HG03469 (cell line): ENCODE measurements at regions not wholly inside any gene's neighbourhood (a gene's known extent, or its start where the extent isn't known, plus 50 kb on each side); places are given as distances from the start of the nearest gene placed in this dataset.
"Not testable (repeated sequence)": the region's sequence is repeated elsewhere in the genome, so short reads cannot be mapped to it uniquely, and the experiment has no call there.

ENCODE experiments used
- ATAC-seq: cut with Tn5 transposase; IDR thresholded peaks from one replicate; pipeline ENCODE4 v1.9.1; 2021; ENCODE audit warnings: mild to moderate bottlenecking, moderate library complexity, moderate number of reproducible peaks; ENCODE audit not compliant: unreplicated experiment

GRCh38 chr4:97134456-97134855 is 1008.8 kb downstream of the STPG2 start:
- ATAC-seq = no peak

DNA sequence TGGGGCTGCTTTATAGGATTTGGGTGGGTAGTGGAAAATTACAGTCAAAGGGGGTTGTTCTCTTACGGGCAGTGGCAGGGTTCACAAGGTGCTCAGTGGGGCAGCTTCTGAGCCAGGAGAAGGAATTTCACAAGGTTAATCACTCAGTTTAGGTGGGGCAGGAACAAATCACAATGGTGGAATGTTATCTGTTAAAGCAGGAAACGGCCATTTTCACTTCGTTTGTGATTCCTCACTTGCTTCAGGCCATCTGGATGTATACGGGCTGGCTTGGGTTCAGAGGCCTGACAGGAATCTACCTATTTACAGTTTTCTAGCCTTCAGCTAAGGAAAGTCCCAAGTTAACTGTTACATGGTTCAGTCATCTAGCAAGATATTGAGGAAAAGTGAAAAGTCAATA is 1003.5 kb downstream of the STPG2 start:
- ATAC-seq = no peak

DNA sequence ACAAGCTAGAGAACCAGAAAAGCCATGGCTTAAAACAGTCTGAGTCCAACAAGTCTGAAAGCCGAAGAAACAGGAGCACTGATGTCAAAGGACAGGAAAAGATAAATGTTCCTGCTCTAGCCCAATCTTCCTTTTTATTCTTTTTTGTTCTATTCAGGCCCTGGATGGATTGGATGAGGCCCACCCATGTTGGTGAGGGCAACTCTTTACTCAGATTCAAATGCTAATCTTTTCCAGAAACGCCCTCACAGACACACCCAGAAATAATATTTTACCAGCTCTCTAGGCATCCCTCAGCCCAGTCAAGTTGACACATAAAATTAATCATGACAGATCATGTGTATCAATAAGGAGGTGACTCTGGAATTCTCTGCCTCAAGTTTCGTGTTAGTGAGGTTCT is 1002.7 kb downstream of the STPG2 start:
- no peak for ATAC-seq

GRCh38 chr4:97141332-97141731 is 1001.9 kb downstream of the STPG2 start:
- ATAC-seq = not testable (repeated sequence)

DNA sequence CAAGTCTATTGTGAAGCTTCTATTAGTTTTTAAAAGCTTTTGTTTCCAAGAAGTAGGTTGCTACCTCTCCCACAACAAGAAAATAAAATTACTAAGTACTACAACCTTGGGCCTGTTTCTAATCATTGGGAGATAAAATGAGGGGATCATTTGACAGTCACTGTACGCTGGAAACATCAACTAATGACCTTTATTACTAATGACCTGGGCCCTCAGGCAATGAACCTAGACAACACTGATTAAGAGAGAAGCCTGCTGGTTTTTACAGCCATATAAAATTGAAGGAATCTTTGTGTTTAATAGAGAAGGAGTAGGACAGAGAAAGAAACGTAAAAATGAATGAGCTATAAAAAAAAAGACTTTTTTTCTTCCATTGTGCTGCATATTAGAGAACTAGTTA is 1000.9 kb downstream of the STPG2 start:
- no peak for ATAC-seq

- no peak for ATAC-seq
Measured at GRCh38 chr4:97142893-97143292, 1000.4 kb downstream of the STPG2 start.

GRCh38 chr4:97144199-97144598 is 999.1 kb downstream of the STPG2 start:
- no peak for ATAC-seq

DNA sequence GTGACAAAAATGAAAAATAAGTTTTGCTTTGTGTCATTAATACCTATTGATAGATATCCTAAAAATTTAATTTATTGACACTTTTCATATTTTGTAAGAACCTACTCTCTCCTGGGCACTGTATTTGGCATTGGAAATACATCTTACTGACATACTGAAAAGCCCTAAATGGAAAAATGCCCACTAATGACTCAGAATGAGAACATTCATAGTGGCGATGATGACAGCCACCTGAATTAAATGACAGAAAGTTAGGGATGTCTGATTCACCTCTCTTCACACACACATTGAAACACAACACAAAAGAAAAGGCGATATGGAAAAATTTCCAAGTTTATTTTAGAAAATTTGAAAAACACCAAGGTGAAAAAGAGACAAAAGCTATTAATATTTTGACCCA is 992.3 kb downstream of the STPG2 start:
- ATAC-seq = no peak

DNA sequence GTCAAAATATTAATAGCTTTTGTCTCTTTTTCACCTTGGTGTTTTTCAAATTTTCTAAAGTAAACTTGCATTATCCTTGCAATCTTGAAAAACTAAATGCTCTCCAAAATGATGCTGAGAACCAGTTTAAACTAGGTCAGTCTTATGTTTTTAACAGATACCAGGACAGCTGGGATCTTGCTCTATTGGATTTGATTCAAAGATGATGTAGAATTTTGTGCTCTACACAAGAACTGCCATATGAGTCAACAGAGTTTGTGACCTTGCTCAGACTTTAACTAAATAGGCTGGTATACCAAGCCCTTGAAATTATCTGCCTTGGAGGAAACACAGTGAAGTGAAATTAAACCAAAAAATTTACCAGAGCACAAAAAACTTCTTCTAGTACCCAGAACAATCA is 991.1 kb downstream of the STPG2 start:
- no peak for ATAC-seq

GRCh38 chr4:97153042-97153441 is 990.2 kb downstream of the STPG2 start:
- no peak for ATAC-seq

GRCh38 chr4:97159625-97160024 is 983.7 kb downstream of the STPG2 start:
- ATAC-seq = no peak

GRCh38 chr4:97185233-97185632 is 958.0 kb downstream of the STPG2 start:
- no peak for ATAC-seq

DNA sequence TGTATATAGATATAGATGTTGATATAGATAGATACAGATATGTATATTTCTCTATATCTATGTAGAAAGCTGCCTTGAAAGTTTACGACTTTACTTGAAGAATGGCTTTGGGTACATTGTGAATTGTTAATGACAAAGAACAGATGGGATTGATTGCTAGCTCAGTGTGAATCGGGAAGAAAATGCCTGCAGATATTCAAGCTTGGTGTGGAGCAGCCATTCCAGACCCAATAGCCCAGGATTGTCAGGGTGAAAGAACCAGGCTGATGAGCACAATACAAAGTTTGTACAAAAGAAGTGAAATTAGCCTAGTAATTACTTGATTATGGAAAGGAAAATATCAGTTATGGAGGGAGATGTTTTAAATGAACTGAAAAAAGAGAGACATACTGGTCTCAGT is 946.2 kb downstream of the STPG2 start:
- no peak for ATAC-seq

- ATAC-seq = no peak
Measured at GRCh38 chr4:97208749-97209148, 934.5 kb downstream of the STPG2 start.

GRCh38 chr4:97215409-97215941 is 927.8 kb downstream of the STPG2 start:
- no peak for ATAC-seq

- ATAC-seq = no peak
Measured at GRCh38 chr4:97216046-97216445, 927.2 kb downstream of the STPG2 start.

DNA sequence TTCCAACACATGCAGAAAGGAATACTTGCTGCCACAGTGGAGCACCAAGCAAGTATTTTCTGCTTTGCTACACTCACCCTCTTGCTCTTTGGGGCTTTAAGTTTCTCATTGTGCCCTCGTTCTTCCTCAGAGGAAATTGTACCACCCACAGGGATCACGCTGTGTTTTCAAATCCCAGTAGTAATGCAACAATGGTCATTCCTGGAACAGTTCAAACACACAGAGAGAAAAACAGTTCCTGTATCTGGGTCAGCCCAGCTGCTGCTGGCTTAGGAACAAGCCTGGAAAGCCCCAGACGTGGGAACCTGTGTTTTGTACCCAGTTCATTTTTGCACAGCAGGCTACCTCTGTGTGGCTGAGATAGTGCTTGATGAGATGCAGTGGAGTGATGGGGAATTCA is 907.8 kb downstream of the STPG2 start:
- no peak for ATAC-seq

GRCh38 chr4:97238956-97239666 is 904.2 kb downstream of the STPG2 start:
- no peak for ATAC-seq

DNA sequence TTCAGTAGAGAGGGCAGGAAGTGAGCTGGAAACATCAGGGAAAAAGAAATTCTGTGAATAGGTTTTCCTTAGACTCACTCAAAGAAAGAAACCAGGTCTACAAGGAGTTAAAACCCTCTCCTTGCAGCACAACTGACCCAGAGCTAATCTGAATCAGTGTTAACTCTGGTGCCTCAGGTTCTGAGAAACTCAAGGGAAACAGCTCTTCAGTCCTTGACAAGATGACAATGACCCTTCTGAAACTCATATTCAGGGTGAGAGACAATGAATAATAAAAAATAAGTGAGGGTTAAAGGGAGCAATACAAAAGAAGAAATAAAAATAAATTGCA is 903.6 kb downstream of the STPG2 start:
- ATAC-seq = no peak

GRCh38 chr4:97252615-97253154 is 890.6 kb downstream of the STPG2 start:
- ATAC-seq = no peak

DNA sequence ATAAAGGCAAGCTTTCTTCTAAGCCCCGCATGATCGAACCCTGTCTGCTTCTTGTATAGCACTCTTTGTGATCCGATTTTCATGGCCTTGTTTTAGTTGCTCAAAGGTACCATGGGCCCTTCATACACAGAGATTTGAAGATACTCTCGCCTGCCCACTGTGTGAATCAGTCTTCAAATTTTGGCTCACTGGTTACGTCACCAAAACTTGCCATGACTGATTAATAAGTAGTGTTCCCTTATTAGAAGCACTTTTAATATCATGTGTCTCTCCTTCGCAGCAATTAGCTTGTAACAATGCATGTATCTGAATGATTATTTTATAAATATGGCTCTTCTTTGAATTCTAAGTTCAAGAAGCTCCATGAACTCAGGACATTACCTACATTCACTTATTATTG is 880.5 kb downstream of the STPG2 start:
- ATAC-seq = no peak

GRCh38 chr4:97270051-97270450 is 873.2 kb downstream of the STPG2 start:
- ATAC-seq = no peak

DNA sequence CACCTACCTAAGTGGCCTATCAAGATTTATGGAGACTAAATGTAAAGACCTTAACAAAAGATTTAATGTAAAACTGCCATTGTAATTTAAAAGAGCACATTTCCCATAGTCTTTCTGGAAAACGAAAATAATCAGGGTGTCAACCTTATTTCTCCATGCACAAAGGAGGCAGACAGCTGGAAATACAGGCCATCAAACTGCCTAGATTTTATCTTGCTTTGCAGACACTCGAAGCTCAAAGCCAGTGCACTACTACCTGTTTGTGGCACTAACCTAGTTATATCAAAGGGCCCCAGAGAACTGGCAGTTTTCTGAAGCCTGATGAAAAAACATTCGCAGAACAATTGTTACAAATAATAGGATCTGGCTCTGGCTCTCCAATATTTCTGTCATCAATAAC is 863.9 kb downstream of the STPG2 start:
- ATAC-seq = no peak
